IMR-90 (cell line): ENCODE measurements at regions not wholly inside any gene's neighbourhood (a gene's known extent, or its start where the extent isn't known, plus 50 kb on each side); places are given as distances from the start of the nearest gene placed in this dataset.
A peak's percentile ranks its signal among the peaks of the same experiment; 100 is the strongest.

Experiments
- ATAC-seq: fragments of 200-7000 bp; cut with Tn5 transposase; 2 replicates; pipeline ENCODE4 v1.9.1; 2020; ENCODE audit warnings: low read depth, mild to moderate bottlenecking, moderate library complexity
- BruUV-seq: library from RNA; stranded (reverse); fragments of 400-500 nt; replicated peaks from 2 replicates; lab custom pipeline; 2021; lab: Mats Ljungman, UMichigan
- CTCF ChIA-PET: fragments of 300-600 bp; formaldehyde crosslinking; extraction: SDS; loops from one replicate; lab custom pipeline; 2021; ENCODE audit warnings: antibody characterized with exemption; lab: Yijun Ruan, JAX
- POLR2A ChIA-PET: fragments of 300-600 bp; sonication (Branson Sonifier 250); formaldehyde crosslinking; loops from one replicate; lab custom pipeline; 2022; ENCODE audit warnings: antibody characterized with exemption; ENCODE audit not compliant: unreplicated experiment; lab: Charles Lee
- DNase-seq: peaks from one replicate; pipeline ENCODE4 v3.0.0; 2013
- H2AFZ ChIP-seq: replicated peaks from 2 replicates; pipeline ENCODE3; 2013; ENCODE audit warnings: low read length, mild to moderate bottlenecking; ENCODE audit not compliant: poor library complexity
- H2AK5ac ChIP-seq: 2 replicates; pipeline ENCODE4 v1.6.1; 2013; ENCODE audit warnings: low read depth, low read length, inconsistent platforms
- H2AK9ac ChIP-seq: replicated peaks from 2 replicates; pipeline ENCODE3; 2013; ENCODE audit warnings: mild to moderate bottlenecking, low read depth, low read length, moderate library complexity; ENCODE audit not compliant: poor library complexity
- H2BK120ac ChIP-seq: 2 replicates; pipeline ENCODE4 v1.6.1; 2013; ENCODE audit warnings: low read depth, low read length, inconsistent platforms
- H2BK15ac ChIP-seq: 3 replicates; pipeline ENCODE4 v1.6.1; 2013; ENCODE audit warnings: low read depth, low read length, inconsistent platforms
- H2BK20ac ChIP-seq: 2 replicates; pipeline ENCODE4 v1.6.1; 2013; ENCODE audit warnings: low read depth, mild to moderate bottlenecking, inconsistent platforms, low read length, moderate library complexity
- H2BK5ac ChIP-seq: 2 replicates; pipeline ENCODE4 v1.6.1; 2013; ENCODE audit warnings: mild to moderate bottlenecking, low read depth, low read length, inconsistent platforms; ENCODE audit not compliant: poor library complexity, severe bottlenecking
- H3K14ac ChIP-seq: replicated peaks from 2 replicates; pipeline ENCODE4 v1.6.1; 2013; ENCODE audit warnings: low read depth, low read length, inconsistent platforms
- H3K18ac ChIP-seq: 2 replicates; pipeline ENCODE4 v1.6.1; 2013; ENCODE audit warnings: low read depth, low read length, control low read depth
- H3K23ac ChIP-seq: 2 replicates; pipeline ENCODE4 v1.6.1; 2013; ENCODE audit warnings: low read depth, low read length, inconsistent platforms
- H3K27ac ChIP-seq: 2 replicates; pipeline ENCODE4 v1.5.1; 2013; ENCODE audit warnings: mild to moderate bottlenecking, control low read depth, low read length; ENCODE audit not compliant: insufficient read depth
- H3K27me3 ChIP-seq: 2 replicates; pipeline ENCODE4 v1.6.1; 2013; ENCODE audit warnings: low read length; ENCODE audit not compliant: control insufficient read depth, insufficient read depth
- H3K36me3 ChIP-seq: 2 replicates; pipeline ENCODE4 v1.6.1; 2013; ENCODE audit warnings: low read length, mixed read lengths; ENCODE audit not compliant: control insufficient read depth, insufficient read depth
- H3K4ac ChIP-seq: 2 replicates; pipeline ENCODE4 v1.6.1; 2013; ENCODE audit warnings: low read depth, low read length, inconsistent platforms
- H3K4me1 ChIP-seq: 2 replicates; pipeline ENCODE4 v1.6.1; 2013; ENCODE audit warnings: low read length, mixed read lengths; ENCODE audit not compliant: control insufficient read depth, insufficient read depth
- H3K4me2 ChIP-seq: 2 replicates; pipeline ENCODE4 v1.6.1; 2013; ENCODE audit warnings: low read depth, mild to moderate bottlenecking, control low read depth, low read length, moderate library complexity
- H3K4me3 ChIP-seq: 2 replicates; pipeline ENCODE4 v1.5.1; 2013; ENCODE audit warnings: low read depth, mild to moderate bottlenecking, control low read depth, low read length, moderate library complexity; ENCODE audit not compliant: insufficient read depth
- H3K56ac ChIP-seq: 2 replicates; pipeline ENCODE4 v1.6.1; 2013; ENCODE audit warnings: low read length, inconsistent platforms; ENCODE audit not compliant: insufficient read depth; ENCODE audit errors: extremely low read depth
- H3K79me1 ChIP-seq, 2 experiments: 2 replicates each; pipeline ENCODE4 v1.6.1; 2013; ENCODE audit warnings: low read length in 2 of 2, inconsistent platforms in 1 of 2, low read depth in 1 of 2
- H3K9ac ChIP-seq: 2 replicates; pipeline ENCODE4 v1.6.1; 2013; ENCODE audit warnings: low read depth, low read length, control low read depth
- H3K9me1 ChIP-seq: 2 replicates; pipeline ENCODE4 v1.6.1; 2013; ENCODE audit warnings: low read length, inconsistent platforms; ENCODE audit not compliant: insufficient read depth
- H3K9me3 ChIP-seq: 2 replicates; pipeline ENCODE4 v1.6.1; 2013; ENCODE audit warnings: low read length; ENCODE audit not compliant: control insufficient read depth, insufficient read depth
- H4K20me1 ChIP-seq: 2 replicates; pipeline ENCODE4 v1.6.1; 2013; ENCODE audit warnings: low read length, inconsistent platforms; ENCODE audit not compliant: insufficient read depth
- H4K5ac ChIP-seq: 2 replicates; pipeline ENCODE4 v1.6.1; 2013; ENCODE audit warnings: mild to moderate bottlenecking, low read depth, low read length, control low read depth
- H4K8ac ChIP-seq, 2 experiments: 2 replicates each; pipeline ENCODE4 v1.6.1; 2013; ENCODE audit warnings: low read depth in 2 of 2, low read length in 2 of 2, control low read depth in 1 of 2, inconsistent platforms in 1 of 2
- H4K91ac ChIP-seq: 2 replicates; pipeline ENCODE4 v1.6.1; 2013; ENCODE audit warnings: low read depth, low read length, inconsistent platforms; ENCODE audit not compliant: insufficient read depth
- BHLHE40 ChIP-seq: fragments of 150-350 bp; IDR thresholded peaks from 2 replicates; pipeline ENCODE4 v1.6.1; 2016; ENCODE audit warnings: mild to moderate bottlenecking, low read depth, low read length
- CEBPB ChIP-seq: IDR thresholded peaks from 2 replicates; pipeline ENCODE4 v1.6.1; 2012; ENCODE audit warnings: low read depth, low read length, improper control_type of control experiment
- CHD1 ChIP-seq: IDR thresholded peaks from 2 replicates; pipeline ENCODE4 v1.6.1; 2012; ENCODE audit warnings: low read depth, low read length, improper control_type of control experiment
- FOS ChIP-seq: fragments of 150-350 bp; IDR thresholded peaks from 2 replicates; pipeline ENCODE4 v1.6.1; 2016; ENCODE audit warnings: low read depth, low read length
- MAFK ChIP-seq: IDR thresholded peaks from 2 replicates; pipeline ENCODE4 v1.6.1; 2012; ENCODE audit warnings: low read depth, low read length, improper control_type of control experiment
- MAZ ChIP-seq: IDR thresholded peaks from 2 replicates; pipeline ENCODE4 v1.6.1; 2012; ENCODE audit warnings: low read depth, mild to moderate bottlenecking, low read length, improper control_type of control experiment, moderate library complexity, borderline replicate concordance
- MXI1 ChIP-seq: IDR thresholded peaks from 2 replicates; pipeline ENCODE4 v1.6.1; 2012; ENCODE audit warnings: low read depth, mild to moderate bottlenecking, low read length, moderate library complexity, borderline replicate concordance
- NFE2L2 ChIP-seq: fragments of 150-350 bp; IDR thresholded peaks from 2 replicates; pipeline ENCODE4 v1.6.1; 2016; ENCODE audit warnings: low read depth, mild to moderate bottlenecking, low read length
- POLR2A ChIP-seq: IDR thresholded peaks from 2 replicates; pipeline ENCODE4 v1.6.1; 2012; ENCODE audit warnings: mild to moderate bottlenecking, low read depth, low read length
- RAD21 ChIP-seq: IDR thresholded peaks from 2 replicates; pipeline ENCODE4 v1.6.1; 2012; ENCODE audit warnings: low read length, improper control_type of control experiment
- RCOR1 ChIP-seq: IDR thresholded peaks from 2 replicates; pipeline ENCODE4 v1.6.1; 2012; ENCODE audit warnings: mild to moderate bottlenecking, low read length, improper control_type of control experiment; ENCODE audit not compliant: insufficient replicate concordance
- RFX5 ChIP-seq: IDR thresholded peaks from 2 replicates; pipeline ENCODE4 v1.8.0; 2012; ENCODE audit warnings: low read depth, mild to moderate bottlenecking, low read length, moderate library complexity
- SMC3 ChIP-seq: fragments of 150-350 bp; IDR thresholded peaks from 2 replicates; pipeline ENCODE4 v1.6.1; 2016; ENCODE audit warnings: low read depth, mild to moderate bottlenecking, antibody characterized with exemption, low read length, moderate library complexity
- WGBS, 2 experiments: methylation state at CpG; one replicate each; pipeline versions ENCODE4 v1.1.5 to v1.1.7; 2013; ENCODE audit warnings: missing lambda C conversion rate in 2 of 2; ENCODE audit not compliant: insufficient read length in 1 of 2; ENCODE audit errors: extremely low coverage in 2 of 2; 5-methylcytosine and 5-hydroxymethylcytosine counted together
- dilution Hi-C: fragments of 300-500 bp; cut with HindIII; formaldehyde crosslinking; loops from one replicate; pipeline ENCODE4 v1.14.3; 2018; ENCODE audit warnings: low sequenced_read_pairs; ENCODE audit not compliant: unreplicated experiment
- in situ Hi-C: fragments of 300-500 bp; cut with MboI; formaldehyde crosslinking; loops from 3 replicates; pipeline ENCODE4 v1.14.3; 2019; ENCODE audit warnings: low sequenced_read_pairs, inconsistent platforms, mixed read lengths
- intact Hi-C: fragments of 100-400 bp; cut with micrococcal nuclease; formaldehyde crosslinking; loops from 2 replicates; pipeline ENCODE4 v1.10.0; 2022
- TF ChIP-seq, protein P1 (sequence below): conservative IDR thresholded peaks from 2 replicates; pipeline ENCODE4 v1.5.1; 2012; ENCODE audit warnings: mild to moderate bottlenecking, low read depth, low read length, improper control_type of control experiment
- TF ChIP-seq, protein P2 (sequence below): fragments of 150-350 bp; IDR thresholded peaks from 2 replicates; pipeline ENCODE4 v1.6.1; 2016; ENCODE audit warnings: low read depth, mild to moderate bottlenecking, low read length, moderate library complexity, borderline replicate concordance
- TF ChIP-seq, protein P3 (sequence below): fragments of 150-350 bp; IDR thresholded peaks from 2 replicates; pipeline ENCODE4 v1.6.1; 2017; ENCODE audit warnings: mild to moderate bottlenecking, antibody characterized with exemption, low read length, low read depth

DNA sequence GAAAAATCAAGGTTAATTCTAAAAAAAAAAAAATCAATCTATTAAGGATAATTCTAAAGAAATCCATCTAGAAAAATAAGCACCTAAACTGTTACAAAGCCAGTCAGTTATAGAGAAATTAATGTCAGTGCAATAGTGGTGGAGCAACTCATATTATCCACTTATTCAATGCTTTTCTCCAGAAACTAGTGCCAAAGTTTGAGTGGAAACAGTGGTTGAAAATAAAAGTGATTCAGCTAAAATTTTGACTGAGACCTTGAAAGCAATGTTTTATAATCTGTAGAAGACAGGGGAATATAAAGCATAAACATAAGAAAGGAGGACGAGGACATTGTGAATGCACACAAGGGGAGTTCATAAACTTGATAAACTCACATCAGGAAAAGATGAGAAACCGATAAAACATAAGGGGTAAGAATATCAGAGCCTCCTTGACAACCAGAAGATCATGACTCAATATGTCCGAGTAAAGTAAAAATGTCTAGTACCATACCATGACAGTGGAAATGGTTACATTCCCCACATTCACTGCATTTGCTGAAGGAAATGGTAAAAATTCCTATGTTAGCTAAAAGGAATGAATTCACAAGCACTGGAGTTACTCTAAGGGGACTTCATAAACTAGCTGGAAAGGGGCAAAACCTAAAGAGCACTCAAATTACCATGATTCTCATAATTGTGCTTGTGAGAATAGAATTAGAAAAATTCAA lies 58.7 kb upstream of the SLC5A12 start:
- no peak for TF ChIP-seq BHLHE40
- TF ChIP-seq, protein P1, sequence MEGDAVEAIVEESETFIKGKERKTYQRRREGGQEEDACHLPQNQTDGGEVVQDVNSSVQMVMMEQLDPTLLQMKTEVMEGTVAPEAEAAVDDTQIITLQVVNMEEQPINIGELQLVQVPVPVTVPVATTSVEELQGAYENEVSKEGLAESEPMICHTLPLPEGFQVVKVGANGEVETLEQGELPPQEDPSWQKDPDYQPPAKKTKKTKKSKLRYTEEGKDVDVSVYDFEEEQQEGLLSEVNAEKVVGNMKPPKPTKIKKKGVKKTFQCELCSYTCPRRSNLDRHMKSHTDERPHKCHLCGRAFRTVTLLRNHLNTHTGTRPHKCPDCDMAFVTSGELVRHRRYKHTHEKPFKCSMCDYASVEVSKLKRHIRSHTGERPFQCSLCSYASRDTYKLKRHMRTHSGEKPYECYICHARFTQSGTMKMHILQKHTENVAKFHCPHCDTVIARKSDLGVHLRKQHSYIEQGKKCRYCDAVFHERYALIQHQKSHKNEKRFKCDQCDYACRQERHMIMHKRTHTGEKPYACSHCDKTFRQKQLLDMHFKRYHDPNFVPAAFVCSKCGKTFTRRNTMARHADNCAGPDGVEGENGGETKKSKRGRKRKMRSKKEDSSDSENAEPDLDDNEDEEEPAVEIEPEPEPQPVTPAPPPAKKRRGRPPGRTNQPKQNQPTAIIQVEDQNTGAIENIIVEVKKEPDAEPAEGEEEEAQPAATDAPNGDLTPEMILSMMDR = no peak
- TF ChIP-seq CEBPB = no peak
- TF ChIP-seq, protein P2, sequence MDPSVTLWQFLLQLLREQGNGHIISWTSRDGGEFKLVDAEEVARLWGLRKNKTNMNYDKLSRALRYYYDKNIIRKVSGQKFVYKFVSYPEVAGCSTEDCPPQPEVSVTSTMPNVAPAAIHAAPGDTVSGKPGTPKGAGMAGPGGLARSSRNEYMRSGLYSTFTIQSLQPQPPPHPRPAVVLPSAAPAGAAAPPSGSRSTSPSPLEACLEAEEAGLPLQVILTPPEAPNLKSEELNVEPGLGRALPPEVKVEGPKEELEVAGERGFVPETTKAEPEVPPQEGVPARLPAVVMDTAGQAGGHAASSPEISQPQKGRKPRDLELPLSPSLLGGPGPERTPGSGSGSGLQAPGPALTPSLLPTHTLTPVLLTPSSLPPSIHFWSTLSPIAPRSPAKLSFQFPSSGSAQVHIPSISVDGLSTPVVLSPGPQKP = no peak
- no peak for TF ChIP-seq NFE2L2
- TF ChIP-seq MAZ = no peak
- TF ChIP-seq POLR2A = no peak
- no peak for TF ChIP-seq SMC3
- no peak for TF ChIP-seq CHD1
- TF ChIP-seq FOS = no peak
- no peak for TF ChIP-seq RAD21
- no peak for TF ChIP-seq RCOR1
- no peak for TF ChIP-seq MAFK
- TF ChIP-seq, protein P3, sequence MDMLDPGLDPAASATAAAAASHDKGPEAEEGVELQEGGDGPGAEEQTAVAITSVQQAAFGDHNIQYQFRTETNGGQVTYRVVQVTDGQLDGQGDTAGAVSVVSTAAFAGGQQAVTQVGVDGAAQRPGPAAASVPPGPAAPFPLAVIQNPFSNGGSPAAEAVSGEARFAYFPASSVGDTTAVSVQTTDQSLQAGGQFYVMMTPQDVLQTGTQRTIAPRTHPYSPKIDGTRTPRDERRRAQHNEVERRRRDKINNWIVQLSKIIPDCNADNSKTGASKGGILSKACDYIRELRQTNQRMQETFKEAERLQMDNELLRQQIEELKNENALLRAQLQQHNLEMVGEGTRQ = no peak
- no peak for TF ChIP-seq RFX5
- TF ChIP-seq MXI1 = no peak
- dilution Hi-C loops = no loop called here
- in situ Hi-C loops = no loop called here

More for the DNA sequence above, 58.7 kb upstream of the SLC5A12 start:
- BruUV-seq = no TSS peak
- Histone ChIP-seq H3K27me3 (no peaks in the 10 kb centered on the region), H2AK5ac (no peak overlapping the region), H4K5ac (no peak overlapping the region), H3K4ac (no peak overlapping the region), H2BK20ac (no peak overlapping the region), H3K4me2 (no peak overlapping the region), H3K9ac (no peak overlapping the region), H3K4me1 (peaks cover 12% of the 10 kb centered on the region), H4K91ac (no peak overlapping the region), H3K36me3 (no peaks in the 10 kb centered on the region), H3K18ac (no peak overlapping the region), H2BK5ac (no peak overlapping the region), H3K4me3 (no peak overlapping the region), H2BK120ac (no peak overlapping the region), H3K27ac (no peak overlapping the region), H3K9me1 (no peaks in the 10 kb centered on the region), H2AK9ac (no peak overlapping the region), H4K8ac (no peak overlapping the region), H3K9me3 (peaks cover 7% of the 10 kb centered on the region; the same call in 1 of the 2 replicates), H2BK15ac (no peak overlapping the region), H2AFZ (no peak overlapping the region), H3K56ac (no peak overlapping the region), H3K14ac (no peak overlapping the region), H4K20me1 (no peaks in the 10 kb centered on the region), H3K23ac (no peak overlapping the region), H3K79me1 (no peaks in the 10 kb centered on the region)
- peak; percentile 22 for ATAC-seq
- WGBS, 2 experiments = no CpG with 5 or more reads among the region's 3 CpGs
- ChIA-PET CTCF (interaction anchor here (0.9 to 1.1 kb wide), 2 partner anchors 14 to 378 kb away, joined by 3 read pairs; no protein-coding TSS in a partner anchor), POLR2A (no interaction called here)
- intact Hi-C loops = loop anchor here (5.0 kb wide), 1 partner anchor 52 kb away; no protein-coding TSS in a partner anchor
- DNase-seq = peak; percentile 3
